ENCODE measurements at regions not wholly inside any gene's neighbourhood (a gene's known extent, or its start where the extent isn't known, plus 50 kb on each side); places are given as distances from the start of the nearest gene placed in this dataset.

GRCh38 chrX:145881175-145881995 lies 63.8 kb downstream of the SLITRK2 start:
- no peak overlapping the region for H3K27ac ChIP-seq
- no peaks in the 10 kb centered on the region for H3K4me1 ChIP-seq
- no peak overlapping the region for H3K4me3 ChIP-seq
- no peaks in the 10 kb centered on the region for H3K9me3 ChIP-seq
- no peaks in the 10 kb centered on the region for H3K36me3 ChIP-seq
- no peak for DNase-seq (ENCODE audit: low spot score)
- no peak for TF ChIP-seq CTCF (IDR thresholded peaks at IDR 0.05)
- H3K27me3 ChIP-seq = no peaks in the 10 kb centered on the region

GRCh38 chrX:145886469-145886868 lies 68.8 kb downstream of the SLITRK2 start:
- no peak for TF ChIP-seq CTCF (IDR thresholded peaks at IDR 0.05)
- no peak overlapping the region for H3K4me3 ChIP-seq
- H3K36me3 ChIP-seq = no peaks in the 10 kb centered on the region
- H3K4me1 ChIP-seq = no peaks in the 10 kb centered on the region
- DNase-seq (ENCODE audit: low spot score) = no peak
- H3K27ac ChIP-seq = no peak overlapping the region
- no peaks in the 10 kb centered on the region for H3K9me3 ChIP-seq
- no peaks in the 10 kb centered on the region for H3K27me3 ChIP-seq

GRCh38 chrX:145910017-145910416 lies 92.4 kb downstream of the SLITRK2 start:
- TF ChIP-seq CTCF (IDR thresholded peaks at IDR 0.05) = peak in 1 of 2 donors; percentile 16
- DNase-seq (ENCODE audit: low spot score) = no peak
- no peak overlapping the region for H3K27ac ChIP-seq
- H3K4me1 ChIP-seq = no peaks in the 10 kb centered on the region
- no peaks in the 10 kb centered on the region for H3K27me3 ChIP-seq
- H3K9me3 ChIP-seq = no peaks in the 10 kb centered on the region
- H3K36me3 ChIP-seq = no peaks in the 10 kb centered on the region
- H3K4me3 ChIP-seq = no peak overlapping the region

- Histone ChIP-seq H3K4me3 (no peak overlapping the region), H3K27me3 (no peaks in the 10 kb centered on the region), H3K36me3 (no peaks in the 10 kb centered on the region), H3K27ac (no peak overlapping the region), H3K9me3 (no peaks in the 10 kb centered on the region), H3K4me1 (no peaks in the 10 kb centered on the region)
- no peak for TF ChIP-seq CTCF (IDR thresholded peaks at IDR 0.05)
- DNase-seq (ENCODE audit: low spot score) = no peak
Measured at GRCh38 chrX:145919400-145919799, 101.8 kb downstream of the SLITRK2 start.

GRCh38 chrX:145923376-145923775 lies 105.7 kb downstream of the SLITRK2 start:
- H3K27ac ChIP-seq = no peak overlapping the region
- DNase-seq (ENCODE audit: low spot score) = no peak
- no peaks in the 10 kb centered on the region for H3K9me3 ChIP-seq
- no peaks in the 10 kb centered on the region for H3K4me1 ChIP-seq
- no peak for TF ChIP-seq CTCF (IDR thresholded peaks at IDR 0.05)
- H3K36me3 ChIP-seq = no peaks in the 10 kb centered on the region
- no peak overlapping the region for H3K4me3 ChIP-seq
- no peaks in the 10 kb centered on the region for H3K27me3 ChIP-seq

- DNase-seq (ENCODE audit: low spot score) = no peak
- no peaks in the 10 kb centered on the region for H3K36me3 ChIP-seq
- no peaks in the 10 kb centered on the region for H3K27me3 ChIP-seq
- TF ChIP-seq CTCF (IDR thresholded peaks at IDR 0.05) = no peak
- no peaks in the 10 kb centered on the region for H3K9me3 ChIP-seq
- no peaks in the 10 kb centered on the region for H3K4me1 ChIP-seq
- no peak overlapping the region for H3K4me3 ChIP-seq
- no peak overlapping the region for H3K27ac ChIP-seq
Measured at GRCh38 chrX:145936769-145937168, 119.1 kb downstream of the SLITRK2 start.
